Cardiac fibroblast (primary cell): ENCODE measurements at regions not wholly inside any gene's neighbourhood (a gene's known extent, or its start where the extent isn't known, plus 50 kb on each side); places are given as distances from the start of the nearest gene placed in this dataset.

Experiments
- DNase-seq, 2 donors: peaks; one replicate each; pipeline versions ENCODE4 v3.0.0 to v3.0.0-alpha.2; 2010; ENCODE audit warnings: low read depth in 2 of 2
- H3K4me3 ChIP-seq, 2 donors: replicated peaks in 1 of 2; 1 replicate in 1 of 2; 2 replicates in 1 of 2; pipeline ENCODE4 v1.5.1; 2011; ENCODE audit warnings: low read depth in 2 of 2, low read length in 2 of 2, mild to moderate bottlenecking in 2 of 2, moderate library complexity in 1 of 2
- CTCF ChIP-seq: IDR thresholded peaks from one replicate; pipeline ENCODE4 v1.5.1; 2011; ENCODE audit warnings: low read depth, mild to moderate bottlenecking, low read length, inconsistent platforms

DNA sequence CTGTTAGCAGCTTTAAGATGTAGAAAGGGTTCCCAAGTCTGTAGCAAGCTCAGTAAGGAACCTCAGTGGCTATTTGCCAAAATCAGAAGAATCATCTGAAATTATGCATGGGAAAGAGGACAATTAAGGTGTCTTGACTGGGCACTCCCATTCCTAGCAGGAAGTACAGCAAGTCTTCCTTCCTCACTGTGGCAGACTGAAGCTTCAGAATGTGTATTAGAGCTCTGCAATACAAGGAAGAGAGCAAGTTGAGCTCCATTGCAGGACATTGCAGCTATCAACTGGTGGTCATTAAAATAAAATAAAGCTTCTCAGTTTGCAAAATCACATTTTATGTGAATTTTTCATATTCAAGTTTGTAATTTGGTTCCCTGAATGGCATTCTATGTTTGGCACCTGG is 200.5 kb upstream of the CHAC2 start:
- DNase-seq, result no peak
- TF ChIP-seq CTCF, result no peak
- no peak overlapping the region for H3K4me3 ChIP-seq

DNA sequence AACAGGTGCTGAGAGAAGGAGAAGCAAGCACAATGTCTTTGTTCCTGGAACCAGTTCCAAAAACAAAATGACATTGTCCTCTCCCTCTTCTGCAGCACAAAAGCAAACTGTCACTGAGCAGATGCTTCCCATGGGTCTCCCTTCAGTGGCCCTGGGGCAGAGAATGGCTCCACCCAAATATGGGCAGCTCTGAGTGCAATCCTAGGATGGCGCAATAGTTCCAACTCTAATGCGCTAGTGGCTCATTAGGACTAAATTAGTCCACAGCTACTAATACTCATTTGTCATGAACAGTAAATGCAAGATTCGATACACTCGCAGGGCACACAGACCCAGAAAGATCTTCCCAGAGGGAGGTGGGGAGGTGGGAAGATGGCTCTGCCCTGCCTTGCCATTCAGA is 205.2 kb upstream of the CHAC2 start:
- DNase-seq, result no peak
- no peak overlapping the region for H3K4me3 ChIP-seq
- TF ChIP-seq CTCF, result no peak

- no peak for TF ChIP-seq CTCF
- H3K4me3 ChIP-seq, result no peak overlapping the region
- DNase-seq, result no peak
Measured at GRCh38 chr2:53561155-53561554, 206.4 kb upstream of the CHAC2 start.

DNA sequence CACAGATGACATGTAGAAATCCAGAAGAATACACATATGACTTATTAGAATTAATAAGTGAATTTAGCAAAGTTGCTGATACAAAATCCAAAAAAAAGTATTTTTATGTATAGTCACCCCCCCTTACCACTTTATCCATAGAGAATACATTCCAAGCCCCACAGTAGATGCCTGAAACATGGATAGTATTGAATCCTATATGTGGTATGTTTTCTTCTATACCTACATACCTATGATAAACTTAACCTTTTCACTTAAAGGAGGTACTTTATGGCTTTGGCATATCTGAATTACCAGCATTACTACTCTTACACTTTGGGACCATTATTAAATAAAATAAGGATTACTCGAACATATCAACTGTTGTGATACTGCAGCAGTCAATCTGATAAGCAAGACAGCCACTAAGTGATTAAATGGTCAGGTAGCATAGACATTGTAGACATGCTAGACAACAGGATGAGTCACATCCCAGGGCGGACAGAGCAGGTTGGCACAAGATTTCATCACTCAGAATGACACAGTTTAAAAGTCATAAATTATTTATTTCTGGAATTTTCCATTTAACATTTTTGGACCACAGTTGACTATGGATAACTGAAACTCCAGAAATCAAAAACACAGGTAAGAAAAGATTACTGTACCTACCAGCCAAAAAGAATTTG is 208.2 kb upstream of the CHAC2 start:
- TF ChIP-seq CTCF, result no peak
- no peak overlapping the region for H3K4me3 ChIP-seq
- DNase-seq, result peak in 1 of 2 donors; percentile 5

DNA sequence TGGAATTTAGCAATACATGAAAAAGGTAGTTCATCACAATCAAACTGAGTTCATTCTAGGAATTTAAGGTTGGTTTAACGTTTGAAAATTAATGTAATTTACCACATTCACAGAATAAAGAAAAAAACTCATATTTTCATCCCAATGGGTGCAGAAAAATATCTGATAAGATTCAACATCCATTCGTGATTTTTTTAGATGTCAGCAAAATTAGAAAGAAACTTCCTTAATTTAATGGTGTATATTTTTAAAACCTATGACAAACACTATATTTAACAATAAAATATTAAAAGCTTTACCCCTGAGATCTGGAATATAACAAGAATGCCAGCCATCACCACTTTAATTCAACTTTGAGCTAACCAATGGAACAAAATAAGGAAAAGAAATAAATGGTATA is 208.7 kb upstream of the CHAC2 start:
- no peak for TF ChIP-seq CTCF
- no peak overlapping the region for H3K4me3 ChIP-seq
- DNase-seq, result no peak

DNA sequence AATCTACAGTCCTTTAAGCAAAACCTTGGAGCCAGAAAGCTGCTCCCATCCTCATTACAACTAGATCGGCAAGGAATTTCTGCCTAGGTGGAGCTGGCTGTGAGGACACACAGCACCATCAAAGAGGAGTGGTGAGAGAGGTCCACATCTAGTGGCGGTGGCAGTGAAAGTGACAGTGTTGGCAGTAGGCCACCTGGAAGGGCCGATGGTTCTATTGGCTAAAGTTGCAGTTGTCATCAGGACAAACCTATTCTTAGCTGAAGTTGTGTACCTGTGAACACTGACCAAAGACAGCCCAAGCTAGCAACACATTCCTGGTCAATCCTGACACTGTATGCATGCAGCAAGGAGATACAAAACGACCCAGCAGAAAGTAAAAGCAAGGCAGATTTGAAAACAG is 218.1 kb upstream of the CHAC2 start:
- no peak overlapping the region for H3K4me3 ChIP-seq
- DNase-seq, result no peak
- TF ChIP-seq CTCF, result no peak

GRCh38 chr2:53545604-53546003 is 222.0 kb upstream of the CHAC2 start:
- DNase-seq, result no peak
- TF ChIP-seq CTCF, result no peak
- H3K4me3 ChIP-seq, result no peak overlapping the region
